ENCODE measurements at regions not wholly inside any gene's neighbourhood (a gene's known extent, or its start where the extent isn't known, plus 50 kb on each side); places are given as distances from the start of the nearest gene placed in this dataset.

DNA sequence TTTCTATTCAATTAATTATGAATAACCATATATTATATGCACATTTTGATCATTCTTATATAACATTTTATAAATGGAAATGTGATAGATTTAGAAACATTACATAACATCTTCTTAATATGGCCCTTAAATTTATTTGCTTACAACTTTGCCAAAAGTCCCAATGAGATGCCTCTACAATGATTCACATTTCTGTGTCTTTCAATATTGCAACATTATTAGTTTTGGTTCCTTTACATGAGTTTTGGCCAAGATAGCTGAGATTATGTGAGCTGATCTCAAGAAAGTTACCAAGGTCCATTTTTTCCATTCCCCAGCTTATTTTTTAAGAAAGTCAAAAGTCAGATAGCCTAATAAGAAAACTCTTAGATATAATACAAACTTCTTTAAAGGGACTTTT, 361.2 kb downstream of the PCDH7 start:
- no peak overlapping the region for H2BK15ac ChIP-seq (ENCODE audit: low read depth, low read length)

More for the DNA sequence above, 361.2 kb downstream of the PCDH7 start:
- Histone ChIP-seq H3K14ac (ENCODE audit: insufficient read depth, low read length) (no peak overlapping the region), H3K9ac (ENCODE audit: extremely low read depth, insufficient read length, low read length) (no peak overlapping the region), H4K5ac (ENCODE audit: insufficient read length, low read depth, low read length) (no peak overlapping the region), H3K4ac (ENCODE audit: low read depth, low read length) (no peak overlapping the region), H2BK5ac (ENCODE audit: insufficient read length, low read length) (no peak overlapping the region), H3K4me2 (ENCODE audit: insufficient read depth, insufficient read length, low read length) (no peak overlapping the region), H2BK12ac (ENCODE audit: insufficient read length, low read depth, low read length) (no peak overlapping the region), H3K4me1 (ENCODE audit: insufficient read depth, low read length) (no peaks in the 10 kb centered on the region), H2BK120ac (ENCODE audit: low read depth, low read length, poor library complexity, severe bottlenecking) (no peak overlapping the region), H3K56ac (ENCODE audit: insufficient read length, low read depth, low read length) (no peak overlapping the region), H2AK5ac (ENCODE audit: insufficient read length, low read length) (no peak overlapping the region), H3K23me2 (ENCODE audit: insufficient read length, low read depth, low read length, poor library complexity, severe bottlenecking) (no peaks in the 10 kb centered on the region), H3K9me3 (ENCODE audit: control insufficient read depth, low read depth, low read length) (no peaks in the 10 kb centered on the region), H3K18ac (ENCODE audit: insufficient read length, low read depth, low read length) (no peak overlapping the region), H3K27ac (ENCODE audit: insufficient read length, low read depth, low read length) (no peak overlapping the region), H3K27me3 (ENCODE audit: insufficient read depth, low read length) (no peaks in the 10 kb centered on the region), H3T11ph (ENCODE audit: low read length) (no peak overlapping the region), H4K8ac (replicated peaks; ENCODE audit: insufficient read length, low read depth, low read length) (no peak overlapping the region), H2BK20ac (ENCODE audit: low read depth, low read length, poor library complexity, severe bottlenecking) (no peak overlapping the region), H3K23ac (ENCODE audit: insufficient read length, low read depth, low read length) (no peak overlapping the region), H3K79me1 (ENCODE audit: insufficient read depth, low read depth, low read length, poor library complexity, severe bottlenecking) (no peaks in the 10 kb centered on the region), H4K20me1 (ENCODE audit: control insufficient read depth, insufficient read depth, insufficient read length) (no peaks in the 10 kb centered on the region), H3K79me2 (ENCODE audit: insufficient read depth, low read length) (no peaks in the 10 kb centered on the region), H2AFZ (ENCODE audit: low read length) (no peak overlapping the region), H4K91ac (ENCODE audit: insufficient read length, low read depth, low read length) (no peak overlapping the region)
- no peak overlapping the region for H3K4me3 Mint-ChIP-seq
- DNase-seq: no peak
- H3K27ac Mint-ChIP-seq: no peak overlapping the region
- H3K27me3 Mint-ChIP-seq (ENCODE audit: low read depth): no peaks in the 10 kb centered on the region
- H3K9me3 Mint-ChIP-seq: no peaks in the 10 kb centered on the region
- H3K4me1 Mint-ChIP-seq: peaks cover 21% of the 10 kb centered on the region in 2 experiments
- H3K36me3 Mint-ChIP-seq (ENCODE audit: insufficient read depth in 1 of 3, low read depth in 3 of 3): no peaks in the 10 kb centered on the region; a peak in 1 of 7 replicates
- TF ChIP-seq, protein P1, sequence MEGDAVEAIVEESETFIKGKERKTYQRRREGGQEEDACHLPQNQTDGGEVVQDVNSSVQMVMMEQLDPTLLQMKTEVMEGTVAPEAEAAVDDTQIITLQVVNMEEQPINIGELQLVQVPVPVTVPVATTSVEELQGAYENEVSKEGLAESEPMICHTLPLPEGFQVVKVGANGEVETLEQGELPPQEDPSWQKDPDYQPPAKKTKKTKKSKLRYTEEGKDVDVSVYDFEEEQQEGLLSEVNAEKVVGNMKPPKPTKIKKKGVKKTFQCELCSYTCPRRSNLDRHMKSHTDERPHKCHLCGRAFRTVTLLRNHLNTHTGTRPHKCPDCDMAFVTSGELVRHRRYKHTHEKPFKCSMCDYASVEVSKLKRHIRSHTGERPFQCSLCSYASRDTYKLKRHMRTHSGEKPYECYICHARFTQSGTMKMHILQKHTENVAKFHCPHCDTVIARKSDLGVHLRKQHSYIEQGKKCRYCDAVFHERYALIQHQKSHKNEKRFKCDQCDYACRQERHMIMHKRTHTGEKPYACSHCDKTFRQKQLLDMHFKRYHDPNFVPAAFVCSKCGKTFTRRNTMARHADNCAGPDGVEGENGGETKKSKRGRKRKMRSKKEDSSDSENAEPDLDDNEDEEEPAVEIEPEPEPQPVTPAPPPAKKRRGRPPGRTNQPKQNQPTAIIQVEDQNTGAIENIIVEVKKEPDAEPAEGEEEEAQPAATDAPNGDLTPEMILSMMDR (conservative IDR thresholded peaks at IDR 0.05): no peak

All from H9 (cell line).